ENCODE measurements at regions not wholly inside any gene's neighbourhood (a gene's known extent, or its start where the extent isn't known, plus 50 kb on each side); places are given as distances from the start of the nearest gene placed in this dataset.
A peak's percentile ranks its signal among the peaks of the same experiment; 100 is the strongest.

GRCh38 chr2:20521682-20522189, 74.9 kb downstream of the RHOB start:
- no peak for TF ChIP-seq CTCF (IDR thresholded peaks at IDR 0.05; ENCODE audit: low read depth, low read length)
- in situ Hi-C loops (cut with HindIII; ENCODE audit: low sequenced_read_pairs): no loop called here
- H3K4me3 ChIP-seq (ENCODE audit: low read depth, low read length): no peak overlapping the region
- DNase-seq (ENCODE audit: low read depth, low spot score): no peak

GRCh38 chr2:20523073-20523798, 76.4 kb downstream of the RHOB start:
- TF ChIP-seq CTCF (IDR thresholded peaks at IDR 0.05; ENCODE audit: low read depth, low read length): no peak
- no peak overlapping the region for H3K4me3 ChIP-seq (ENCODE audit: low read depth, low read length)
- DNase-seq (ENCODE audit: low read depth, low spot score): no peak
- in situ Hi-C loops (cut with HindIII; ENCODE audit: low sequenced_read_pairs): no loop called here

GRCh38 chr2:20523799-20524187, 76.9 kb downstream of the RHOB start:
- in situ Hi-C loops (cut with HindIII; ENCODE audit: low sequenced_read_pairs): no loop called here
- no peak overlapping the region for H3K4me3 ChIP-seq (ENCODE audit: low read depth, low read length)
- TF ChIP-seq CTCF (IDR thresholded peaks at IDR 0.05; ENCODE audit: low read depth, low read length): no peak
- no peak for DNase-seq (ENCODE audit: low read depth, low spot score)

- no peak for DNase-seq (ENCODE audit: low read depth, low spot score)
- in situ Hi-C loops (cut with HindIII; ENCODE audit: low sequenced_read_pairs): no loop called here
- no peak for TF ChIP-seq CTCF (IDR thresholded peaks at IDR 0.05; ENCODE audit: low read depth, low read length)
- H3K4me3 ChIP-seq (ENCODE audit: low read depth, low read length): no peak overlapping the region
Measured at GRCh38 chr2:20524412-20525040, 77.7 kb downstream of the RHOB start.

- TF ChIP-seq CTCF (IDR thresholded peaks at IDR 0.05; ENCODE audit: low read depth, low read length): peak; percentile 8
- no peak overlapping the region for H3K4me3 ChIP-seq (ENCODE audit: low read depth, low read length)
- in situ Hi-C loops (cut with HindIII; ENCODE audit: low sequenced_read_pairs): no loop called here
Measured at GRCh38 chr2:20525041-20526035, 78.5 kb downstream of the RHOB start.

GRCh38 chr2:20526160-20526559, 79.3 kb downstream of the RHOB start:
- in situ Hi-C loops (cut with HindIII; ENCODE audit: low sequenced_read_pairs): no loop called here
- DNase-seq (ENCODE audit: low read depth, low spot score): peak; percentile 32
- no peak for TF ChIP-seq CTCF (IDR thresholded peaks at IDR 0.05; ENCODE audit: low read depth, low read length)
- no peak overlapping the region for H3K4me3 ChIP-seq (ENCODE audit: low read depth, low read length)

More at GRCh38 chr2:20525041-20526035, 78.5 kb downstream of the RHOB start:
- DNase-seq (ENCODE audit: low read depth, low spot score): peak; percentile 58
